NCI-H1092 treated with DMSO at 0.1 percent for 48 hours (cell line): ENCODE measurements at regions not wholly inside any gene's neighbourhood (a gene's known extent, or its start where the extent isn't known, plus 50 kb on each side); places are given as distances from the start of the nearest gene placed in this dataset.
A peak's percentile ranks its signal among the peaks of the same experiment; 100 is the strongest.
"Not testable (repeated sequence)": the region's sequence is repeated elsewhere in the genome, so short reads cannot be mapped to it uniquely, and the experiment has no call there.

Experiments used
- DNase-seq: peaks from one replicate; lab custom pipeline; 2025; lab: John Stamatoyannopoulos, UW

DNA sequence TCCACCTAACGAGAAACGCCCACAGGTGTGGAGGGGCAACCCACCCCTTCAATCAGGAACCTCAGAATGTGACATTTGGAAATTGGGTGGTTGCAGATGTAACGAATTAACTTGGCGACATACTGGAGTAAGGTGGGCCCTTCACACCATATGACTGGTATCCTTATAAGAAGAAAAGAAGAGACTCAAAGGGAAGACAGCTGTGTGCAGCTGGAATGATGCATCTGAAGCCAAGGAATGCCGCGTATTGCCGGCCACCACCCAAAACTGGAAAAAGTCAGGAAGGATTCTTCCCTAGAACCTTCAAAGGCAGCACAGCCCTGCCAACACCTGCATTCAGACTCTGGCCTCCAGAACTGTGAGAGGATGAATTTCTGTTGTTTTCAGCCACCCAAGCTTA, 270.0 kb upstream of the FRG2C start:
- DNase-seq = not testable (repeated sequence)

DNA sequence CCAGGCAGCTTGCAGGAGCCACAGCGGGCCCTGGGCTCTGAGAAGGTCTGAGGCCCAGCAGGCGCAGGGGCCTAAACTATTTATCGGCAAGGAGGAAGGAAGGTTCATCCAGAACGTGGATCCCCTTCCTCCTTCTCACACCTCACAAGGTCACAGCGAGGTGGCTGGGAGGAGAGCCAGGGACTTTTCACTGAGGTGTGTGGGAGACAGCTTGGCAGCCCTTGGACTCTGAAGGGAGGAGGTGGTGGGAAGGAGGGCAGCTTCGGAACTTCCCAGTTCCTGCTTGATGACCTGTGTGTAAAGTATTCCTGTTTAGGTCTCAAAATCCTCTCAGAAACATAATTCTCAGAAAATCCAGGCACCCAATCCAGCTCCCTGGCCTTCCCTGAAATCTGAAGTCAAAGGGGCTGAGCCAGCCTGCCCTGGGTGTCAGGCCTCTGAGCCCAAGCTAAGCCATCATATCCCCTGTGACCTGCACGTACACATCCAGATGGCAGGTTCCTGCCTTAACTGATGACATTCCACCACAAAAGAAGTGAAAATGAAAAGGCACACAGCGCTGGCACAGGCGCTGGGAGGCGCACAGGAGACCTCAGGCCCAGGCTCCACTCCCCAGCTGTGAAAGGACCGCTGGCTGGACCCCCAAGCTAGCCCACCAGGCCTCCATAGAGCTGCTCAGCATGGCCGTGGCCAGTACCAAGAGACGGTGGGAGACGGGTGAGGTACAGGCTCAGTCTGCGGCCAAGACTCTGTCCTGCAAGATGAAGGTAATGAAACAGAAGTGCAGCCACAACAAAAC, 269.4 kb upstream of the FRG2C start:
- not testable (repeated sequence) for DNase-seq

DNA sequence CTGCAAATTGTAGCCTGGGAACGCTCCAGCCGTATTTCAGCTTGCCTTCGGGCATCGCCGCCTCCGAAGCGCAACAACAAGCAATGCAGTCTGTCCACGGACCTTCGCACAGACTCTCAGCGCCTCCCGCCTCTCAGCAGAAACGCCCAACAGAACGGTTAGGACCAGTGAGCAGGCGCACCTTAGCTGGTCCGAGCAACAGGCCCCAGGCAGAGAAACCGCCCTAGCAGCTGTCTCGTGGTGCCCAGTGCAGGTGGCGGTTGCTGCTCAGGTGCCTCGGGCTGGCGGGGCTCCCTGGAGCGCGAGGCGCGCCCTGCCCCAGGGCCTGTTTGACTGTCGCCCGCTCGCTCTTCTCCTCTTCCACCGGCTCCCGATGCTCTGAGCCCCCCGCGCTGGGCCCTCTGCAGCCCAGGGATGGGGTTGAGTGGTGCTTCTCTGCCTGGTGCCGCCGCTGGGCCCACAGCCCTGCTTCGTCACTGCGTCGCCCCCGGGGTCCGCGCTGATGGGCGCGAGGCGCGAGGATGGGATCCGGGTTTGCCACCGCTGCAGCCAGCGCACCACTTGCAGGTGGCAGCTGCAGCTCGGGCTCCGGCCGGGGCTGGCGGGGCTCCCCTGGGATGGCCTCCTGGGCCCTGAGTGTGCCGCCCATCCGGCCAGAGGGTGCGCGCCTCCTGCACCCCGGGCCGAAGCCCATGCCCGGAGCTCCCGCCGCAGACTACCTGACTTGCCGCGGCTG, 268.4 kb upstream of the FRG2C start:
- no peak for DNase-seq

DNA sequence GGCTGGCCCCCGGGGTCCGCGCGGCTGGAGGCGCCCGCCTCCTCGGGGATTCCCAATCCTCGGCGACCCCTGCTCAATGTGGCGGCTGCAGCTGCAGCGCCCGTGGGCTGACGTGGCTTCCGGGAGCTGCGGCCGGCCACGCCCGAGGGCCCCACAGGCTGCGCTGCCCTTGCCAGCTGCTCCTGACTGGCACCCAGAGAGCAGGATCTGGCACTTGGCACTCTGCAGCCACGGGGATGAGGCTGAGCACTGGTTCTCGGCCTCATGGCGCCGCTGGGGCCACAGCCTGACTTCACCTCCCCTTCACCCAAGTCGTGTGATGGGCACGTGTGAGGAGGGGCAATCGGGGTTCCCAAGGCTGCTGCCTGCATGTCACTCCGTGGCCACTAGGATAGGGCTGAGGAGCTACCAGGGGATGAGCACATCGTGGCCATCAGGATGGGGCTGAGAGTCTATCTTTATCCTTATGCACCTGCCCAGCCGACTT, 267.8 kb upstream of the FRG2C start:
- DNase-seq = no peak

DNA sequence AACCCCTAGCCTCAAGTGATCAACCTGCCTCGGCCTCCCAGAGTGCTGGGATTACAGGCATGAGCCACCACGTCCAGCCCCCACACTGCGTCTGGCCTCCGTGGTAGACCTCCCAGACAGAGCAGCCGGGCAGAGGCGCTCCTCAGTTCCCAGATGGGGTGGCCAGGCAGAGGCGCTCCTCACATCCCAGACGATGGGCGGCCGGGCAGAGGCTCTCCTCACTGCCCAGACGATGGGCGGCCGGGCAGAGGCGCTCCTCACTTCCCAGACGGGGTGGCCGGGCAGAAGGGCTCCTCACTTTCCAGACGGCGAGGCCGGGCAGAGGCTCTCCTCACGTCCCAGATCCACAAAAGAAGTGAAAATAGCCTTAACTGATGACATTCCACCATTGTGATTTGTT, 266.6 kb upstream of the FRG2C start:
- DNase-seq = not testable (repeated sequence)

DNA sequence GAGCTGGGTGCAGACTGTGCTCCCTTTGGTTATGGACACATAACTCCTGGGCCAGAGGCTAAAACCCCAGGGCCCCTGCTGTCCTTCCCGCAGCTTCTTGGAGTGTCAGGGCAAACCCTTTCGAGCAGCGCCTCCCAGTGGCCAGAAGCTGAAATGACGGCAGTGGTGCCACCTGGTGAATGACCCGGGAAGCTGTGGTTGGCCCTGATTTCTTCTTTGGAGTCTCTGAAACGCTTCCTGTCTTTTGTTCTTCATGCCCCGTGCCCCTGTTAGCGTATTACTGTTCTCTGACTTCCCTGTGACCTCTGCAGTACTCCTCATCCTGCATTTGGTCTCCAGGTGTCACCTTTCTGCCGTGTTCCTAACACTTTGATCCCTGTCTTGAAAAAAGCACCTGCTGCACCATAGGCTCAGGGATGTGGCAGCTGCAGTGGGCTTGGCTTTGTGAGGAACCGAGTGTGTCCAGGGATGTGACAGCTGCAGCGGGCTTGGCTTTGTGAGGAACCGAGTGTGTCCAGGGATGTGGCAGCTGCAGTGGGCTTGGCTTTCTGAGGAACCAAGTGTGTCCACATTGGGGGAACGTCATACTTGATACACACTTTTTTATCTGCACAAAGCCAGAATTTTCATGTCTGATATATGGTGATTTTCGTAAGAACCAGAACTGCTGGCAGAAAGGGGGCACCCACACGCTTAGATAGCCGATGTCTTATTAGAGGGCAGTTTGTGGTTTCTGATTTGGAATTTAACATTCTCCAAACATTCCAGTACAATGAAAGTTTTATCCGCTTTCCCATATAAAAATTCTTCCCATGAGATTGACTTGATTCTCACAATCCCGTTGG, 241.8 kb upstream of the FRG2C start:
- peak; percentile 9 for DNase-seq

DNA sequence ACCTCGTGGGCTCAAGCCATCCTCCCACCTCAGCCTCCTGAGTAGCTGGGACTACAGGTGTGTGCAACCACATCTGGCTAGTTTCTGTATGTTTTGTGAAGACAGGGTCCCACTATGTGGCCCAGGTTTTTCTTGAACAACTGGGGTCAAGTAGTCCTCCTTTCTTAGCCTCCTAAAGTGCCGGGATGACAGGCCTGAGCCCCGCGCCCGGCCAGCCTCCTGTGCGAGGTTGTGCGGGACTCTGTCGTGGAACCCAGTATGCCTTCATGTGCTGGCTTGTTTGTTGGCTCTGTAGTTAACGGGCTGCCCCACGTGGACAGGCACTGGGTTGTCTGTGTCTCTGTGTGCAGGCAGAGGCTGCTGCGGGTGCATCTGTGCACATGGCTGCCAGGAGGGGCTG, 238.7 kb upstream of the FRG2C start:
- not testable (repeated sequence) for DNase-seq

DNA sequence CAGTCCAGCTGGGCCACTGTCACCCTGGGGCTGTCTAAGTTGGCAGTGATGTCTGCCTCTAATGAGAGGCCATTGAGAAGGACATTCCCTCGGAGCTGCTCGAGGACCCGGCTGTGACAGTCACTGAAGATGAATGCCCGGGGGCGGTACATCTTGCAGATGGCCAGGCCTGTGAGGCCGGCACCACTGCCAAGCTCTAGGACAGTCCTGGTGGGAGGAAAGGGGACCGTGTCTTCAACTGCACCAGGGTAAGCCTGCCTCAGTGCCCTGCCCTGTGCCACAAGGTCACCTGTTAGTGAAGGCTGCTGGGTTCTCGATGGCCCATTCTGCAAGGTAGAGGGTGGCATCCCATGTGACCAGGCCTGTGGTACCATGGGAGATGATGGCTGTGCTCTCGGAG, 236.6 kb upstream of the FRG2C start:
- not testable (repeated sequence) for DNase-seq

DNA sequence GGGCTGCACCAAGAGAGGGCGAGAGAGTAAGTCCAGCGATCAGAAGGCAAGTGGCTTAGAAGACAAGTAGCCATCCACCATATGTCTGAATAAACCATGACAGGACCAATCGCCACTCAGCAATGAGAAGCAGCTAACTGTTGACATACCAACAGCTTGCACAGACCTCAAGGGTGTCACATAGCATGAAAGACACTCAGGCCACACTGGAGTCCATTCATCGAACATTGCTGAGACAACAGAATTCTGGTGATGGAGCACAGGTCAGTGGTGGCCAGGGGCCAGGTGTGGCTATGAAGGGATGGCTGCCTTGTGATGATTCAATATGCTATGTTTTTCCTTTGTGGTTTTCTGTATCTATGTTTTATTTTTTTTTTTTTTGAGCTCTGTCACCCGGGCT, 236.2 kb upstream of the FRG2C start:
- not testable (repeated sequence) for DNase-seq

DNA sequence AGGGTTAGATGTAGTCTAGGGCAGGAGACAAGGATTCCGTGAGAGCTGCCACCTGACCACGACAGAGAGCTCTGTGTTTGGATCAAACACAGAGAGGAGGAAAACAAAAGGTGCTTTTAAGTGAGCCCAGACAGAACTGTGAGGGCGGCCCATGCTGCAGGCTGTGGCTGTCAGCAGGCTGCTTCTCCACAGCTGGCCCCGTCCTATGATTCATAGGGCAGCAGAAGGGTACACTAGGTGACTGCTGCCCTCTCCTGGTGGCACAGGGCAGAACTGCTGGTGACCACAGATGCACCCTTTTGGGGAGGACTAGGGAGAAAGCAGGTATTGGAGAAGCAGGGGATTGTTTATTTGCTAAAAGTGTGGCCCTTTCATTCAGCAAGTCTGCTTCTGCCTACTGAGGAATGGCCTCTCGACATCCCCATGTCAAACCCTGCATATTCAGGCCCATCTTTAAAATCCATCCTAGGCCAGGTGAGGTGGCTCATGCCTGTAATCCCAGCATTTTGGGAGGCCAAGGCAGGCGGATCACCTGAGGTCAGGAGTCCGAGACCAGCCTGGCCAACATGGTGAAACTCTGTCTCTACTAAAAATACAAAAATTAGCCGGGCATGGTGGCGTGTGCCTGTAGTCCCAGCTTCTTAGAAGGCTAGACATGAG, 234.4 kb upstream of the FRG2C start:
- DNase-seq = peak; percentile 25

DNA sequence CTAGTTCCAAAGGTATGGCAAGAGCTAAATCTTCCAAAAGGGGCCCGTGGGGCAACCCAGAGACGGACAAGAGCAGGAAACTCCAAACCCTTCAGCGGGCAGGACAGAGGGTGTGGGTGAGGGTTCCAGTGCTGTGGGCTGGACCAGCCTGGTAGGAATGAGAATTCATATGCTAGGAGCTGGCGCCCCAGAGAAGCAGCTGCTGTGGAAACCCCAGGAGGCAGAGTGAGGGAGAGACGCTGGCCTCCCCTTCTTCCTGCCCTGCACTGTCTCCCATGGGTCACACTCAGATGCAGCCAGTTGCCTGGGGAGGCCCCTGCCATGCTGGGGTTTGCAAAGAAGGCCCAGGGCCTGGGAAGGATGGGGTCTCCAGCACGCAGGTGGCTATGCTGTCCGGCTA, 233.7 kb upstream of the FRG2C start:
- DNase-seq = not testable (repeated sequence)

DNA sequence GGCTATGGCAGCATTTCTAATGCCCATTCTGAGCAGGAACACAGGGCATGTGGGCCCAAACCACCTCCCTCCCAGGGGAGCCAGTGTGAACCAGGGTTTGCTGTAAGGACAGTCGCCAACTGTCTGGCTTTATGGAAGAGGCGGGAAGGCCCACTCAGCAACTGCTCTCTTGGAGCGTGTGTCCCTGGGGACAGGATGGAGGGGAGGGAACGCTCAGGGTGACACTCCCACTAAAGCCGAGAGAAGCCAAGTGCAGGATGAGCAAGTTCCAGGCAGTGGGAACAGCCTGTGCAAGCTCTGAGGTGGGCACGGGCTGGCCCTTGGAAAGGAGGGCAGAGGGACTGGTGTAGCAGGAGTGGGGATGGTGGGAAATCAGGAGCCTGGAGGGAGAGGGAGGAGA, 233.0 kb upstream of the FRG2C start:
- DNase-seq = not testable (repeated sequence)

DNA sequence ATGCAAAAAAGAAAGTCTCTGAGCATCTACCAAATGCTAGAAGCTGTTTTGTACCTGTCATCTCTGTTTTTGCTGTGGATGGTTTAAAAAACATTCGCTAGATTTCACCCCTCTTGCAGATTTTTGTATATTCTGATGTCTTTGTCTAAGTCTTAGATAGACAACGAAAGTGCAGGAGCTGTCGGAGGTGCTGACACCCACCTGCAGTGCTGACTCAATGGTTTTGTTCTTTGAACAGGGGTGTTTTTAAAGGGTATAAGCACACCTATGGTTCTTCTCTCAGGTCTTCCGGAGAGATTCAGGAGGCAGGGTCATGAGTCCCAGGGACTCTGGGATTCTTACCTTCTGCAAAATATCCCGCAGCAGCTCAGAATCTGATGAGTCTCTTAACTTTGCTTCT, 231.7 kb upstream of the FRG2C start:
- not testable (repeated sequence) for DNase-seq

DNA sequence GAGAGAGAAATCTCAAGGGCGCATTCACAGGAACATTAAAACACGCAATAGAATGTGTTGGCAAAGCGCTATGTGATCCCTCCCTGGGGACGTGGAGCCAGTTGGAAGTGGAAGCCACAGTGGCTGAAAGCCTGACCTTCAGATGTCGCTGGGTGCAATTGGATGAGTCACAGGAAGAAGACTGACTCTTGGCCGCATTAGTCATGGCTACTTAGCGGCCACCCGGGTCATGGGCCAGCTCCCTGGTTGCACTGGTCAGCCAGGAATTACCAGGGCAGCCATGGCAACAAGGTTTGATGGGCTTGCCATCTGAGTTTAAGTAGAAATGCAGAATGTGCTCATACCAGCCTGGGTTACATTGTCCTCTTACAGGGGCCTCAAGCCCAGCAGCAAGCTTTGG, 231.2 kb upstream of the FRG2C start:
- not testable (repeated sequence) for DNase-seq

DNA sequence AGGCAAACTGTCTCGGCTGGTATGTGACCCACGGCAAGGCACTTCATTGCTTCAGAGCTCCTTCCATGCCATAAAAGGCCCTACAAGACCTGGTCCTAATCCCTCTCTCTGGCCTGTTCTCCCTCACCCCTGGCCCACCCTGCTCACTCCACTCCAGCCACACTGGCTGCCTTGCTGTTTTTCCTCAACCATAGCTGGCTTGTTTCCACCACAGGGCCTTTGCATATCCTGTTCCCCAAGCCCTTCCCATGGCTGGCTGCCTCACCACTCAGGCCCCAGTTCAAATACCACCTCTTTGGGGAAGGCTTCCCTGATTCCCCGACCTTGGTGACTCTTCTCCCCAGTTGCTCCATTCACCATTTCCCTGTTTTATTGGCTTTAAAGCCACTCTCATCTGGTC, 230.8 kb upstream of the FRG2C start:
- DNase-seq = not testable (repeated sequence)

DNA sequence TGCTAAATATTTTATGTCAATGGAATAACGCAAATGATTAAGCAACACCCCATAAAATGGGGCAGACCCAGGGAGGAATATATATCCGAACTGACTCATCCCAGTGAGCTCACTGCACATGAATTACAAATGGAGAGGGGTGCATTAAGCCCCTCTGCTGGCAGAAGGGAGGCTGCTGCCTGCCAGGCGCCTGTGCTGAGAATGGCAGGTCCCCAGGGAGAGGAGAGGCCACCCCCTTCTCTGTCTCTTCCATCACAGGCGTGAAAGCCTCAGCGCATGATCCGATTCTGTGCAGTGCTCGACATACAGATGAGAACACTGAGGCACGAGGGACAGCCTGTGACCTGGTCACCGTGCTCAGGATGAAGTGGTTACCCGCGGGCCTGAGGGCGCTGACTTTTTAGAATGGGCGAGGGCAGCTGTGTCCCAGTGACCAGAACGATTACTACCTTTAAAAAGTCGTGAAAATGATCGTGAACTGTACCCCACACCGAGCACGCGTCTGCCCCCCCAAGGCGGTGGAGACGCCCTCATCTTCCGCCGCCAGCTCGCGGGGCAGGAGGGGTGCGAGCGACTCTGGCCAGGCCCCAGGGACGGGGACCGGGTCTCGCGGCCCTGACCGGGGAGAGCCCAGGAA, 229.7 kb upstream of the FRG2C start:
- peak; percentile 10 for DNase-seq

DNA sequence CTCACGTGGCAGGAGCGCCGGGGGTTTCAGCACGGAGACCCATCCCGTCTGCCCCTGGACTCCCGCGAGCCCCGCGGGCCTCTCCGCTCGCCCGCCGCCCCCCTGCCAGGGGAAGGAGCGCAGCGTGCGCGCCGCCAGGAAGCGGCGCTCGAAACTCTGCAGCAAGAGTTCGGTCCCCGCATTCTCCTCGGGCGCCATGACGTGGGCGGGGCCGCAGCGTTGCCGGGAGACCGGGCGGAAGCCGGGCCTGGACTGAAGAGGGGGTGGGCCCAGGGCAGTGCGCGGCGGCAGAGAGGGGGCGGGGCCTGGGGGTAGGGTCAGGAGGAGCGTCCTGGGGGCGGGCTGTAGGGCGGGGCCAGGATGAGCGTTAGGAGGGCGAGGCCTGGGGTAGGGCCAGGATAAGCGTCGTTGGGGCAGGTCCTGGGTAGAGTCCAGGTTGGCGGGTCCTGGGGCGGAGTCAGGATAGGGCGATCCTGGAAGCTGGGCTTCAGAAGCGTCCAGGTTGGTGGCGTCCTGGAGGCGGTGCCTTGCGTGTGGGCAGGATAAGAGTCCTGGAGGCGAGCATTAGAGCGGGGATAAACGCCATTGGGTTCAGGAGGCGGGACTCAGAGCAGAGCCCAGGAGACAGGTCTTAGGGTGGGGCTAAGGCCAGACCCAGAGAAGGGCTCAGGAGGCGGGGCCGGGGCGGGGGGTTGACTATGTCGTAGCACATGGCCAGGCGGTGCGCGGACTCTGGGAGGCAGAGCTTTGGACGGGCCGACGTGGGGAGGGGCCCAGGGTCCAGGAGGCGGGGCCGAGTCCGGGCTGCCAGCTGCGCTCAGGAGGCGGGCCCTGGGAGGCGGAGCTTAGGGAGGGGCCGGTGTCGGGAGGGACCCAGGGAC, 229.0 kb upstream of the FRG2C start:
- peak; percentile 92 for DNase-seq

DNA sequence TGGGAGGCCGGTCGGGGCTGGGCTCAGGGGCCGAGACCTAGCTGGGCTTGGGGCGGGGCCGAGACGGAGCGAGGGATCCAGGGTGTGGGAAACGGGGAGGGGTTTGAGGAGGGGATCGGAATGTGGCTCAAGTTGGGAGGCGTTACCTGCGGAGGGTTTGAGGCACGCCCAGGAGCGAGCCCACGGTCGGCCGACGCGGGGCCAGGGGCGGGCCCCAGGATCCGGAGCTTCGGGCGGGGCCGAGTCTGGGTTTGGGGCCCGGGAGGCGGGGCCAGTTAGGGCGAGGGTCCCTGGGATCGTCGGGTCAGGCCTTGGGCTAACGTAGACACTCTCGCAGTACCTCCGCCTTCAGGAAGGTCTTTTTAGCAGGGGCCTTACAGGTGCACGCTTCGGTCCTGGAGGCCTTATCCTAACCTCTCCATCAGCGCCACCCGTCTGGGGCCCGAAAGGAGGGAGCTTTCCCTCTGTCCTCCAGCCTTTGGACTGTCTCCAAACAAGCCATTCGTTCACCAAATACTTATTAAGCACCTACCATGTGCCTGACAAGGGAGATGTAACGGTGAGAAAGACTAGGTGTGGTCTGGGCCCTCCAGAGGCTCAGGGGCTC, 228.2 kb upstream of the FRG2C start:
- DNase-seq = peak; percentile 54

DNA sequence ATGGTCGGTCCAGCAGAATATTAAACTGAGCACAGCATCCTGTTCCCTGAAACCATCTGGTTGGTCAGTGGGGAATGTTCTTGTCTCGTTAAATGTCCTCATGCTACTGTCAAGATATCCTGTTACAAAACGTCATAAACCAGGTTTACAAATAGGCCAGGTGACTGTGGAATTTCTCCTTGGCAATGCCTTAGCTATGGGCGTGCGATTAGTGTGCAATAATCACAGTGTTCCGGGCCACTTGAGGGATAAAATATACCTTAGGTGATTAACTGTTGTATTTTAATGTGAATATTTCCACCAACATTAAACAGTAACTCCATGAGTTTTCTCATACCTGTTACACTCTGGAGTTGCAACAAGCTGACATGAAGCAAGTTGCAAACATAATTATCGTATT, 223.1 kb upstream of the FRG2C start:
- DNase-seq = not testable (repeated sequence)

DNA sequence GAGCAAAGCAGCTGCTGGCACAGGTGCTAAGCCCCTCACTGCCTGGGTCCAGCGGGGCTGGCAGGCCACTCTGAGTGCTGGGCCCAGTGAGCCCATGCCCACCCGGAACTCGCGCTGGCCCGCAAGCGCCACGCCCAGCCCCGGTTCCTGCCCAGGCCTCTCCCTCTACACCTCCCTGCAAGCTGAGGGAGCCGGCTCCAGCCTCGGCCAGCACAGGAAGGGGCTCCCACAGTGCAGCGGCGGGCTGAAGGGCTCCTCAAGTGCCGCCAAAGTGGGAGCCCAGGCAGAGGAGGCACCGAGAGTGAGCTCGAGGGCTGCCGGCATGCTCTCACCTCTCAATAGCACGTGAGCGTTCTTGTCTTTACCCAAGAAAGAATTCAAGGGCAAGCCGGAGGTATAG, 219.5 kb upstream of the FRG2C start:
- not testable (repeated sequence) for DNase-seq
